ENCODE measurements at regions not wholly inside any gene's neighbourhood (a gene's known extent, or its start where the extent isn't known, plus 50 kb on each side); places are given as distances from the start of the nearest gene placed in this dataset.

GRCh38 chr10:10930979-10931743, 86.5 kb upstream of the CELF2 start:
- H4K20me1 ChIP-seq (ENCODE audit: insufficient read depth, low read length) = no peaks in the 10 kb centered on the region
- POLR2A ChIA-PET (ENCODE audit: unreplicated experiment) = no interaction called here
- CTCF ChIA-PET = no interaction called here
- H3K9me3 ChIP-seq (ENCODE audit: control insufficient read depth, insufficient read depth, low read length) = no peaks in the 10 kb centered on the region
- no peak overlapping the region for H2BK15ac ChIP-seq (ENCODE audit: low read depth, low read length)
- H2AFZ ChIP-seq (replicated peaks; ENCODE audit: low read length, poor library complexity) = no peak overlapping the region
- TF ChIP-seq SMC3 (IDR thresholded peaks at IDR 0.05; ENCODE audit: low read depth, low read length) = no peak
- no peak for TF ChIP-seq CHD1 (IDR thresholded peaks at IDR 0.05; ENCODE audit: low read depth, low read length)
- no peak for TF ChIP-seq NFE2L2 (IDR thresholded peaks at IDR 0.05; ENCODE audit: low read depth, low read length)
- TF ChIP-seq RCOR1 (IDR thresholded peaks at IDR 0.05; ENCODE audit: insufficient replicate concordance, low read length) = no peak
- no peak for TF ChIP-seq USF2 (IDR thresholded peaks at IDR 0.05; ENCODE audit: low read depth, low read length)
- no peak for TF ChIP-seq MXI1 (IDR thresholded peaks at IDR 0.05; ENCODE audit: borderline replicate concordance, low read depth, low read length)
- TF ChIP-seq FOS (IDR thresholded peaks at IDR 0.05; ENCODE audit: low read depth, low read length) = no peak
- no peak for TF ChIP-seq BHLHE40 (IDR thresholded peaks at IDR 0.05; ENCODE audit: low read depth, low read length)
- H2BK5ac ChIP-seq (ENCODE audit: low read depth, low read length, poor library complexity, severe bottlenecking) = no peak overlapping the region
- intact Hi-C loops (cut with micrococcal nuclease) = no loop called here
- no peak overlapping the region for H3K56ac ChIP-seq (ENCODE audit: extremely low read depth, insufficient read depth, low read length)
- H3K27ac ChIP-seq (ENCODE audit: insufficient read depth, low read length) = no peak overlapping the region
- no peak overlapping the region for H2BK120ac ChIP-seq (ENCODE audit: low read depth, low read length)
- no peak overlapping the region for H2AK5ac ChIP-seq (ENCODE audit: low read depth, low read length)
- no peak overlapping the region for H3K23ac ChIP-seq (ENCODE audit: low read depth, low read length)
- in situ Hi-C loops (cut with MboI; ENCODE audit: low sequenced_read_pairs) = no loop called here
- DNase-seq = no peak
- no peak overlapping the region for H3K9ac ChIP-seq (ENCODE audit: low read depth, low read length)
- H3K27me3 ChIP-seq (ENCODE audit: control insufficient read depth, insufficient read depth, low read length) = no peaks in the 10 kb centered on the region
- no peak overlapping the region for H4K5ac ChIP-seq (ENCODE audit: low read depth, low read length)
- H3K18ac ChIP-seq (ENCODE audit: low read depth, low read length) = no peak overlapping the region
- no peak overlapping the region for H4K8ac ChIP-seq (ENCODE audit: low read depth in 2 of 2, low read length in 2 of 2)
- no peak overlapping the region for H3K4me3 ChIP-seq (ENCODE audit: insufficient read depth, low read depth, low read length)
- H3K14ac ChIP-seq (replicated peaks; ENCODE audit: low read depth, low read length) = no peak overlapping the region
- H2AK9ac ChIP-seq (replicated peaks; ENCODE audit: low read depth, low read length, poor library complexity) = no peak overlapping the region
- no peak overlapping the region for H2BK20ac ChIP-seq (ENCODE audit: low read depth, low read length)
- H3K4me2 ChIP-seq (ENCODE audit: low read depth, low read length) = no peak overlapping the region
- no peaks in the 10 kb centered on the region for H3K79me1 ChIP-seq (ENCODE audit: low read depth in 1 of 2, low read length in 2 of 2)
- ATAC-seq (ENCODE audit: low read depth) = no peak
- no peaks in the 10 kb centered on the region for H3K36me3 ChIP-seq (ENCODE audit: control insufficient read depth, insufficient read depth, low read length)
- no peaks in the 10 kb centered on the region for H3K9me1 ChIP-seq (ENCODE audit: insufficient read depth, low read length)
- no CpG with 5 or more reads among the region's 8 CpGs for WGBS, 2 experiments (ENCODE audit: extremely low coverage in 2 of 2, insufficient read length in 1 of 2)
- no peaks in the 10 kb centered on the region for H3K4me1 ChIP-seq (ENCODE audit: control insufficient read depth, insufficient read depth, low read length)
- no peak overlapping the region for H4K91ac ChIP-seq (ENCODE audit: insufficient read depth, low read depth, low read length)
- no peak overlapping the region for H3K4ac ChIP-seq (ENCODE audit: low read depth, low read length)
- dilution Hi-C loops (cut with HindIII; ENCODE audit: low sequenced_read_pairs, unreplicated experiment) = no loop called here
- BruUV-seq (replicated peaks) = no TSS peak

Measured in IMR-90 (cell line).